ENCODE measurements at regions not wholly inside any gene's neighbourhood (a gene's known extent, or its start where the extent isn't known, plus 50 kb on each side); places are given as distances from the start of the nearest gene placed in this dataset.

DNA sequence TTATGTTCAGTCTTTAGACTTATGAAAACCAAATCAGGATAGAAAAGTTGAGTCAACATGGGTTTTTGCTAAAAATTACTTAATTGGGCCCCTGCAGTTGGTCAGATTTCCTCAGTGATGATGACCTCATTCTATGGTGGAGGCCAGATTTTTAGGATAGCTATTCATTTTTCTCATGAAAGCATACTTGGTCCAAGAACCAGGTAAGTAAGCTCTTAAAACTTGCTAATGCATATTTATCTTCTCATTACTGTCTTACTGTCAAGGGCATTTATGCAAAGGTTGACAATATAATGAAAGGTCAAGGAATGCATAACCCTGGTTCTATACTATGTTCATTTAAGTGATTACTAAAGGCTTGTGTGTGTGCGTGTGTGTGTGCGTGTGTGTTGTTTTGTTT, 650.6 kb downstream of the SATB2 start:
- TF ChIP-seq EZH2 (IDR thresholded peaks at IDR 0.05; ENCODE audit: borderline replicate concordance, insufficient read depth, low read depth, low read length, poor library complexity, severe bottlenecking), result no peak
- TF ChIP-seq, protein P1, sequence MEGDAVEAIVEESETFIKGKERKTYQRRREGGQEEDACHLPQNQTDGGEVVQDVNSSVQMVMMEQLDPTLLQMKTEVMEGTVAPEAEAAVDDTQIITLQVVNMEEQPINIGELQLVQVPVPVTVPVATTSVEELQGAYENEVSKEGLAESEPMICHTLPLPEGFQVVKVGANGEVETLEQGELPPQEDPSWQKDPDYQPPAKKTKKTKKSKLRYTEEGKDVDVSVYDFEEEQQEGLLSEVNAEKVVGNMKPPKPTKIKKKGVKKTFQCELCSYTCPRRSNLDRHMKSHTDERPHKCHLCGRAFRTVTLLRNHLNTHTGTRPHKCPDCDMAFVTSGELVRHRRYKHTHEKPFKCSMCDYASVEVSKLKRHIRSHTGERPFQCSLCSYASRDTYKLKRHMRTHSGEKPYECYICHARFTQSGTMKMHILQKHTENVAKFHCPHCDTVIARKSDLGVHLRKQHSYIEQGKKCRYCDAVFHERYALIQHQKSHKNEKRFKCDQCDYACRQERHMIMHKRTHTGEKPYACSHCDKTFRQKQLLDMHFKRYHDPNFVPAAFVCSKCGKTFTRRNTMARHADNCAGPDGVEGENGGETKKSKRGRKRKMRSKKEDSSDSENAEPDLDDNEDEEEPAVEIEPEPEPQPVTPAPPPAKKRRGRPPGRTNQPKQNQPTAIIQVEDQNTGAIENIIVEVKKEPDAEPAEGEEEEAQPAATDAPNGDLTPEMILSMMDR (IDR thresholded peaks at IDR 0.05), result no peak
- POLR2A ChIA-PET, result no interaction called here
- no peaks in the 10 kb centered on the region for H3K27me3 Mint-ChIP-seq
- intact Hi-C loops (cut with micrococcal nuclease), result no loop called here
- no peaks in the 10 kb centered on the region for H3K9me3 Mint-ChIP-seq (ENCODE audit: insufficient read depth)
- no peak overlapping the region for H3K27ac Mint-ChIP-seq
- H3K27me3 ChIP-seq (replicated peaks in 1 of 4; ENCODE audit: control extremely low read depth in 1 of 4, control insufficient read depth in 3 of 4, insufficient read depth in 4 of 4, low read length in 3 of 4), result no peaks in the 10 kb centered on the region
- no peaks in the 10 kb centered on the region for H3K79me2 ChIP-seq (ENCODE audit: control insufficient read depth, insufficient read depth, low read length)
- ATAC-seq (ENCODE audit: low read depth) (no peak), DNase-seq (no peak)
- no peaks in the 10 kb centered on the region for H4K20me1 ChIP-seq (ENCODE audit: control insufficient read depth, insufficient read depth, low read length, poor library complexity, severe bottlenecking)
- H3K4me3 ChIP-seq (ENCODE audit: control extremely low read depth in 1 of 5, extremely low read depth in 1 of 5, insufficient read depth in 1 of 5, low read depth in 2 of 5, low read length in 4 of 5), result no peak overlapping the region
- H3K9me3 ChIP-seq (ENCODE audit: control extremely low read depth in 1 of 3, control insufficient read depth in 2 of 3, insufficient read depth in 1 of 3, low read length in 2 of 3), result no peaks in the 10 kb centered on the region
- no peak overlapping the region for H2AFZ ChIP-seq (ENCODE audit: insufficient read depth, low read depth, low read length, poor library complexity, severe bottlenecking)
- CTCF ChIA-PET, result no interaction called here
- H3K4me1 ChIP-seq (ENCODE audit: control insufficient read depth in 2 of 2, insufficient read depth in 2 of 2, low read length in 2 of 2), result no peaks in the 10 kb centered on the region
- H3K4me1 Mint-ChIP-seq, result no peaks in the 10 kb centered on the region
- H3K4me2 ChIP-seq (replicated peaks; ENCODE audit: low read depth, low read length, poor library complexity, severe bottlenecking), result no peak overlapping the region
- no peak overlapping the region for H3K9ac ChIP-seq (ENCODE audit: low read length)
- H3K27ac ChIP-seq (ENCODE audit: low read length in 2 of 2), result no peak overlapping the region
- H3K36me3 ChIP-seq (replicated peaks in 1 of 2; ENCODE audit: control extremely low read depth in 1 of 2, control insufficient read depth in 1 of 2, extremely low read depth in 1 of 2, insufficient read depth in 2 of 2, low read length in 1 of 2), result no peaks in the 10 kb centered on the region
- H3K4me3 Mint-ChIP-seq, result no peak overlapping the region
- WGBS (ENCODE audit: insufficient coverage), result 92% methylated on average over 2 of the region's 2 CpGs

DNA sequence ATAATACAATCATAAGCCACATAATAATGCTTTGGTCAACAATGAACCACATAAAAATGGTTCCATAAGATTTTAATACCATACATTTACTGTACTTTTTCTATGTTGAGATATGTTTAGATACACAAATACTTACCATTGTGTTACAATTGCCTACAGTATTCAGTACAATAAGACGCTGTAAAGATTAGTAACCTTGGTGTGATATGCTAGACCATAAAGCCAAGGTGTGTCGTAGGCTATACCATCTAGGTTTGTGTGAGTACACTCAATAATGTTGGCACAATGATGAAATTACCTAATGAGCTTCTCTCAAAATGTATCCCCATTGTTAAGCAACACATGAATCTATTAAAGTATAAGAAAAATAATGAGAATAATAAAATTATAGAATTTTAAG, 662.3 kb downstream of the SATB2 start:
- intact Hi-C loops (cut with micrococcal nuclease), result no loop called here
- H3K4me1 ChIP-seq (ENCODE audit: control insufficient read depth in 2 of 2, insufficient read depth in 2 of 2, low read length in 2 of 2), result no peaks in the 10 kb centered on the region
- no peak overlapping the region for H3K4me2 ChIP-seq (replicated peaks; ENCODE audit: low read depth, low read length, poor library complexity, severe bottlenecking)
- Mint-ChIP-seq H3K4me3 (no peak overlapping the region), H3K4me1 (no peaks in the 10 kb centered on the region), H3K27ac (no peak overlapping the region), H3K9me3 (ENCODE audit: insufficient read depth) (no peaks in the 10 kb centered on the region), H3K27me3 (no peaks in the 10 kb centered on the region)
- H3K9me3 ChIP-seq (ENCODE audit: control extremely low read depth in 1 of 3, control insufficient read depth in 2 of 3, insufficient read depth in 1 of 3, low read length in 2 of 3), result no peaks in the 10 kb centered on the region
- H4K20me1 ChIP-seq (ENCODE audit: control insufficient read depth, insufficient read depth, low read length, poor library complexity, severe bottlenecking), result no peaks in the 10 kb centered on the region
- 80% methylated on average over 1 of the region's 2 CpGs for WGBS (ENCODE audit: insufficient coverage)
- H3K27ac ChIP-seq (ENCODE audit: low read length in 2 of 2), result no peak overlapping the region
- no peaks in the 10 kb centered on the region for H3K79me2 ChIP-seq (ENCODE audit: control insufficient read depth, insufficient read depth, low read length)
- POLR2A ChIA-PET, result no interaction called here
- H2AFZ ChIP-seq (ENCODE audit: insufficient read depth, low read depth, low read length, poor library complexity, severe bottlenecking), result no peak overlapping the region
- H3K9ac ChIP-seq (ENCODE audit: low read length), result no peak overlapping the region
- no peak for DNase-seq
- H3K27me3 ChIP-seq (replicated peaks in 1 of 4; ENCODE audit: control extremely low read depth in 1 of 4, control insufficient read depth in 3 of 4, insufficient read depth in 4 of 4, low read length in 3 of 4), result no peaks in the 10 kb centered on the region
- CTCF ChIA-PET, result no interaction called here
- no peak for TF ChIP-seq EZH2 (IDR thresholded peaks at IDR 0.05; ENCODE audit: borderline replicate concordance, insufficient read depth, low read depth, low read length, poor library complexity, severe bottlenecking)
- TF ChIP-seq, protein P1 (IDR thresholded peaks at IDR 0.05), result no peak
- H3K4me3 ChIP-seq (ENCODE audit: control extremely low read depth in 1 of 5, extremely low read depth in 1 of 5, insufficient read depth in 1 of 5, low read depth in 2 of 5, low read length in 4 of 5), result no peak overlapping the region
- no peaks in the 10 kb centered on the region for H3K36me3 ChIP-seq (replicated peaks in 1 of 2; ENCODE audit: control extremely low read depth in 1 of 2, control insufficient read depth in 1 of 2, extremely low read depth in 1 of 2, insufficient read depth in 2 of 2, low read length in 1 of 2)
- ATAC-seq (ENCODE audit: low read depth), result no peak
